HepG2 (cell line): ENCODE measurements at regions not wholly inside any gene's neighbourhood (a gene's known extent, or its start where the extent isn't known, plus 50 kb on each side); places are given as distances from the start of the nearest gene placed in this dataset.

Experiments
- ARID3A ChIP-seq: IDR thresholded peaks from 2 replicates; pipeline ENCODE4 v1.6.1; 2012; ENCODE audit warnings: low read depth, low read length, improper control_type of control experiment
- CTCF ChIP-seq: sonication (generic); formaldehyde crosslinking; IDR thresholded peaks from 2 replicates; pipeline ENCODE4 v1.5.0; 2020; ENCODE audit warnings: mild to moderate bottlenecking, missing genetic modification reagents, moderate library complexity
- E2F5 ChIP-seq: sonication (generic); formaldehyde crosslinking; conservative IDR thresholded peaks from 2 replicates; pipeline ENCODE4 v1.4.0; 2020; ENCODE audit warnings: missing genetic modification reagents
- WIZ ChIP-seq: sonication (generic); formaldehyde crosslinking; IDR thresholded peaks from 2 replicates; pipeline ENCODE4 v1.5.1; 2020; ENCODE audit warnings: mild to moderate bottlenecking, missing genetic modification reagents
- ZNF572 ChIP-seq: sonication (generic); formaldehyde crosslinking; IDR thresholded peaks from 2 replicates; pipeline ENCODE4 v1.5.1; 2020; ENCODE audit warnings: mild to moderate bottlenecking, missing genetic modification reagents
- ZNF597 ChIP-seq: sonication (generic); formaldehyde crosslinking; IDR thresholded peaks from 2 replicates; pipeline ENCODE4 v1.5.0; 2020; ENCODE audit warnings: missing genetic modification reagents

- no peak for TF ChIP-seq CTCF (CRISPR knock-in tag)
- no peak for TF ChIP-seq ZNF597 (CRISPR knock-in tag)
- no peak for TF ChIP-seq E2F5
- TF ChIP-seq WIZ: no peak
- no peak for TF ChIP-seq ZNF572
- TF ChIP-seq ARID3A: no peak
Measured at GRCh38 chr2:52220393-52220792, 1188.5 kb upstream of the NRXN1 start.
